ENCODE measurements at regions not wholly inside any gene's neighbourhood (a gene's known extent, or its start where the extent isn't known, plus 50 kb on each side); places are given as distances from the start of the nearest gene placed in this dataset.

- Histone ChIP-seq H3K27me3 (ENCODE audit: control insufficient read depth in 1 of 2, insufficient read depth in 2 of 2, low read length in 2 of 2) (no peaks in the 10 kb centered on the region), H3K27ac (ENCODE audit: low read depth in 1 of 2, low read length in 2 of 2) (no peak overlapping the region), H3K4me3 (ENCODE audit: low read length) (no peak overlapping the region), H3K36me3 (ENCODE audit: insufficient read depth, low read length) (no peaks in the 10 kb centered on the region), H3K4me1 (ENCODE audit: insufficient read depth, low read length) (no peaks in the 10 kb centered on the region), H3K9me3 (ENCODE audit: control insufficient read depth in 1 of 2, insufficient read depth in 1 of 2, low read length in 2 of 2) (peaks cover 0 to 7% of the 10 kb centered on the region in 2 experiments)
- CTCF ChIA-PET = no interaction called here
- Mint-ChIP-seq H3K4me1 (ENCODE audit: low read depth) (no peaks in the 10 kb centered on the region), H3K36me3 (ENCODE audit: low read depth) (no peaks in the 10 kb centered on the region), H3K4me3 (no peak overlapping the region), H3K9me3 (peaks cover 3% of the 10 kb centered on the region), H3K27me3 (no peaks in the 10 kb centered on the region), H3K27ac (no peak overlapping the region)
- ATAC-seq (ENCODE audit: poor library complexity) (no peak), DNase-seq (no peak)
- POLR2A ChIA-PET = no interaction called here
- TF ChIP-seq CTCF (IDR thresholded peaks at IDR 0.05) = no peak
- intact Hi-C loops (cut with DNase I, micrococcal nuclease) = no loop called here
These were observed 566.0 kb downstream of the CAAP1 start for GRCh38 chr9:26326563-26326962.

GRCh38 chr9:26325444-26325829 lies 567.2 kb downstream of the CAAP1 start:
- Mint-ChIP-seq H3K27ac (no peak overlapping the region), H3K36me3 (ENCODE audit: low read depth) (no peaks in the 10 kb centered on the region), H3K9me3 (peaks cover 3% of the 10 kb centered on the region), H3K27me3 (no peaks in the 10 kb centered on the region), H3K4me1 (ENCODE audit: low read depth) (no peaks in the 10 kb centered on the region), H3K4me3 (no peak overlapping the region)
- POLR2A ChIA-PET = no interaction called here
- CTCF ChIA-PET = no interaction called here
- DNase-seq (no peak), ATAC-seq (ENCODE audit: poor library complexity) (no peak)
- no peaks in the 10 kb centered on the region for H3K36me3 ChIP-seq (ENCODE audit: insufficient read depth, low read length)
- H3K4me1 ChIP-seq (ENCODE audit: insufficient read depth, low read length) = no peaks in the 10 kb centered on the region
- no peak for TF ChIP-seq CTCF (IDR thresholded peaks at IDR 0.05)
- H3K27ac ChIP-seq (ENCODE audit: low read depth in 1 of 2, low read length in 2 of 2) = no peak overlapping the region
- H3K9me3 ChIP-seq (ENCODE audit: control insufficient read depth in 1 of 2, insufficient read depth in 1 of 2, low read length in 2 of 2) = peaks cover 0 to 7% of the 10 kb centered on the region in 2 experiments
- H3K27me3 ChIP-seq (ENCODE audit: control insufficient read depth in 1 of 2, insufficient read depth in 2 of 2, low read length in 2 of 2) = no peaks in the 10 kb centered on the region
- H3K4me3 ChIP-seq (ENCODE audit: low read length) = no peak overlapping the region
- intact Hi-C loops (cut with DNase I, micrococcal nuclease) = no loop called here

- no peak for ATAC-seq (ENCODE audit: poor library complexity)
- DNase-seq = no peak
- CTCF ChIA-PET = no interaction called here
- H3K9me3 Mint-ChIP-seq = peaks cover 3% of the 10 kb centered on the region
- no peak overlapping the region for H3K27ac ChIP-seq (ENCODE audit: low read depth in 1 of 2, low read length in 2 of 2)
- POLR2A ChIA-PET = no interaction called here
- H3K36me3 Mint-ChIP-seq (ENCODE audit: low read depth) = no peaks in the 10 kb centered on the region
- H3K4me1 Mint-ChIP-seq (ENCODE audit: low read depth) = no peaks in the 10 kb centered on the region
- TF ChIP-seq CTCF (IDR thresholded peaks at IDR 0.05) = no peak
- no peaks in the 10 kb centered on the region for H3K36me3 ChIP-seq (ENCODE audit: insufficient read depth, low read length)
- peaks cover 0 to 7% of the 10 kb centered on the region in 2 experiments for H3K9me3 ChIP-seq (ENCODE audit: control insufficient read depth in 1 of 2, insufficient read depth in 1 of 2, low read length in 2 of 2)
- intact Hi-C loops (cut with DNase I, micrococcal nuclease) = no loop called here
- H3K4me3 ChIP-seq (ENCODE audit: low read length) = no peak overlapping the region
- H3K27ac Mint-ChIP-seq = no peak overlapping the region
- no peak overlapping the region for H3K4me3 Mint-ChIP-seq
- no peaks in the 10 kb centered on the region for H3K27me3 ChIP-seq (ENCODE audit: control insufficient read depth in 1 of 2, insufficient read depth in 2 of 2, low read length in 2 of 2)
- no peaks in the 10 kb centered on the region for H3K4me1 ChIP-seq (ENCODE audit: insufficient read depth, low read length)
- H3K27me3 Mint-ChIP-seq = no peaks in the 10 kb centered on the region
These were observed 567.7 kb downstream of the CAAP1 start for GRCh38 chr9:26324786-26325443.

All from CD4-positive, alpha-beta T cell (primary cell).